Central memory CD4-positive, alpha-beta T cell (primary cell): ENCODE measurements at regions not wholly inside any gene's neighbourhood (a gene's known extent, or its start where the extent isn't known, plus 50 kb on each side); places are given as distances from the start of the nearest gene placed in this dataset.

Source experiments
- DNase-seq: peaks from one replicate; pipeline ENCODE4 v3.0.0; 2022

DNA sequence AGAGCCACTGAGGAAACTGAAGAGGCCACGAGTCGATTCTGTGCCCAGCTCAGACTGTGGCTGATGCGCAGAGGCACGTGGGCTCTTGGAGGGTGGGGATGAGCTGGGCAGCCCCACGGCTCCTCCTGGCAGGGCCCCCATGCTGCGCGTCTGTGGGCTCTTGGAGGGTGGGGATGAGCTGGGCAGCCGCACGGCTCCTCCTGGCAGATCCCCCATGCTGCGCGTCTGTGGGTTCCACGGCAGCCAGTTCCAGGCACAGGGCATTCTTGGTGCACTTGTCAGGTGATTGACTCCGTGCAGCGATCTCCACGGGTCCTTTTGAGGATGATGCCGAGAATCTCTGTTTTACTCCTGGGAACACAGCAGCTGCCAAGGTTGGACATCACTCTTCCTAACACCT lies 138.1 kb upstream of the ZNF236 start:
- no peak for DNase-seq

GRCh38 chr18:76679945-76680344 lies 142.4 kb upstream of the ZNF236 start:
- DNase-seq: no peak

DNA sequence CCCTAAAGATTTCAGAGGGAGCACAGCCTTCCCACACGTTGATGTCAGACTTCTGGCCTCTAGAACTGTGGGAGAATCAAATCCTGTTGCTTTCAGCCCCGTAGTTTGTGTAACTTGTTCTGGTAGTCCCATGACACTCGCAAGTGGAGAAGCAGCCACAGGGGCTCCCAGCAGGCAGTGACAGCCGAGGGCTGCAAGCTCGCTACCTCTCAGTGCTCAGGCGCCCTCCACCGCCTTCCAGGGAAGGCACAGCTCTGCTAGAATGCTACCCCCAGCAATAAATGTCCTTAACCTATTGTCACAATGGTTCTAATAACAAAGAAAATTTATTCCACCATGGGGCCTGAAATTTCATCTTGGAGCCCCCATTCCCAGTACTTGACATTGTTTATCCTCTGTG lies 143.1 kb upstream of the ZNF236 start:
- no peak for DNase-seq

- no peak for DNase-seq
These were observed 144.1 kb upstream of the ZNF236 start for GRCh38 chr18:76678248-76678647.

- DNase-seq: no peak
These were observed 147.8 kb upstream of the ZNF236 start for GRCh38 chr18:76674596-76674995.

- DNase-seq: no peak
These were observed 148.8 kb upstream of the ZNF236 start for GRCh38 chr18:76673281-76674185.

GRCh38 chr18:76672627-76673026 lies 149.7 kb upstream of the ZNF236 start:
- no peak for DNase-seq

DNA sequence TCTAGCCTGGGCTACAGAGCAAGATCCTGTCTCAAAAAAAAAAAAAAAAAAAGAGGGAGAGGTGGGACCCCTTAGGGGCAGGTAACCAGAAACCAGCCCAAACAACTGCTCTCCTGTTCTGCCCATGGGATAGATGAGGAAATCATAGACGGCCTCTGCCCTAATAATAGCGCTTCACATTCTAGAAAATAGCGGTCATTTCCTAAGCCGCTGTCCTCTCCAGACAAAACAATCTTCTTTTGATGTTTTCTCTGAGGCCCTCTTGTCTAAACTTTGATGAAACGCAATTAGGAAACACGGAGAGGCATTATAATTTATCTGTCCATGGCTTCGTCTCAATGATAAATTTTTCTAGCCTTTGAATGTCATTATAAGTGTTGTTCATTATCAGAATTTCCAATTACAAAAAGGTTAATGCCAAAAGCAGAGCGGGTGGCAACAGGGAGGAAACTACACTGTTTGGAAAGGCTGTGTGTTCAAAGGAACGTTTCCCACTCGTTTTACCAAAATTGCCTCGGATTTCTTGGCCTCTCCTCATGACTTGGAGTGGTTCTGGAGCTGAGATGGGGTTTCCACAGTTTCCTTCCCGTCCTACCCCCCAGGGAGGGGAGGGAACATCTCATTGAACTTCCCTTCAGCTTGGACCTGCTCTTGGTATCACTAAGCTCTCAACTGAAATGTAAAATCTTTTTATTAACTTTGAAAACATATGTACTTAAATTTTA lies 151.6 kb upstream of the ZNF236 start:
- no peak for DNase-seq

DNA sequence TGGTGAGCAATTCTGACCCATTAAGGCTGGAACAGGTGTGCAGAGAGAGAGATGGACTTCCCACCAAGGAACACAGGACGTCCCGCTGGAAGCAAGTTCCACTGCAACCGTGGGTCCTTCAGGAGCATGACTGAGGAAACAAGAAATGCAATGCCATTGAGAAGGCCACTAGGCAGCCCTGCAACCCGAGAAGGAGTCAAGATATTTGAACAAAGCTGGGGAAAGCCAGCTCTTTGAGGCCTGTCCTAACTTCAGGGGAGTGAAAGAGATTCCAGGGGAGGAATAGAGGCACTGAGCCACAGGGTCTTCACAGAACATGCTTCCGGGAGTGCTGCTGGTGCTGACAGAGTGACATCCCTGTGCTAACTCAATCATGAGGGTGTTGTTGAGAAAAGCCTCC lies 153.8 kb upstream of the ZNF236 start:
- DNase-seq: no peak

GRCh38 chr18:76668119-76668518 lies 154.2 kb upstream of the ZNF236 start:
- DNase-seq: no peak

GRCh38 chr18:76667603-76668002 lies 154.8 kb upstream of the ZNF236 start:
- DNase-seq: no peak

DNA sequence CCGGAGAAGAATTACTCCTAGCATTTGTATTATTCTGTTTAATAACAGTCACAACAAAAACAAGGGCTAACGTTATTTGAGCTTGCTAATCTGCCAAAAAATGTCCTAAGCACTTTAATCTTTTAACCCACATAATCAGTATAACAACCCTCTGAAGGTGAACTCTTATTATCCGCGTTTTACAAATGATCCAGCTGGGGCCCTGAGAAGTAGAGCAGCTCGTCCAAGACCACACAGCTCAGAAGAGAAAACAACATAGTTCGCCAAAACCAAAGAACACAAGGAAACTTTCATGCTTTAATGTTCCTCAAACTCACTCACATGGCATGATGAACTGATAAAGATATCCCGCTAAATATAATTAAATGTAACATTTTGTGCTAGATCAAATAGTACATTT lies 159.7 kb upstream of the ZNF236 start:
- DNase-seq: no peak

GRCh38 chr18:76660571-76661192 lies 161.7 kb upstream of the ZNF236 start:
- no peak for DNase-seq

DNA sequence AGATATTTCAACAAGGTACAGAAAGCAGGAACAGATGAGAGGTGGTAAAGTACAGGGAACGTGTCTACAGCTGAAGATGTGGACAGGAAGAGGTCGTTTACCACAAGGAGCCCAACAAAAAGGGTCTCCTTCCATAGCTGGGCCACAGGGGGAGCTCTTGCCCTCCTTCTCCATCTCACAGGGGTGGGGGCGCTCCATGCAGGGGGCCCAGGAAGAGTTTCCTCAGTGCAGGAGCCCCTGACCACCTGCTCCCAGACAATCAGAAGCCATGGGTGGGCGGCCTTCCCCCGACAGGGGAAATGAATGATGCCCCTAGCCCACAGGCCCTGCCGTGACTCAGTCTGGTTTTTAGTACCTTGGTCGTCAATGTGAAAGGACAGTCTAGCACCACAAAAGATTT lies 163.6 kb upstream of the ZNF516 start:
- DNase-seq: no peak

DNA sequence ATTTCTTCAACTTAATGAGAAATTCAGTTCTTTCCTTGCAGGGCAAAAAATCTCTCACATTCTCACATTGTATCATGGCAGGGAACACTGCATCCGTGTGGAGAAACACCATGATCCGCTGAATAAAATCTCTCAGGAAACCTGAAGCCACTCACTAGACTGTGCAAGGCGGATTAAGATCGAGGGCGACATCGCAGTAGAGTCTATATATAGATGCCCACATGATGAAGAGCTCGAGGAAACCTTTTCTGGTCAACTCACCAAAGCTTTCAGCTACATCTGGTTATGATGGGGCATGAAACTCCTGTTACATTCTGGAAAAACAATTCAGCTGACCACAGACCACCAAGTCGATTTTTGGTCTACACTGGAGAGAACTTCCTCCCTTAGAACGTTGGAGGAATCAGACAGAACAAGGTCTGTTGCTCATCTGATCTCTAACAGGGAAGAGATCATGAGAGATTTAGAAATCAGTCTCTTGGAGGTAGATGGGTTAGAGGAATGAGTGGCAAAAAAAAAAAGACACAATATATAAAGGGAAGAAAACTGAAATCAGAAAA lies 162.9 kb upstream of the ZNF516 start:
- no peak for DNase-seq

DNA sequence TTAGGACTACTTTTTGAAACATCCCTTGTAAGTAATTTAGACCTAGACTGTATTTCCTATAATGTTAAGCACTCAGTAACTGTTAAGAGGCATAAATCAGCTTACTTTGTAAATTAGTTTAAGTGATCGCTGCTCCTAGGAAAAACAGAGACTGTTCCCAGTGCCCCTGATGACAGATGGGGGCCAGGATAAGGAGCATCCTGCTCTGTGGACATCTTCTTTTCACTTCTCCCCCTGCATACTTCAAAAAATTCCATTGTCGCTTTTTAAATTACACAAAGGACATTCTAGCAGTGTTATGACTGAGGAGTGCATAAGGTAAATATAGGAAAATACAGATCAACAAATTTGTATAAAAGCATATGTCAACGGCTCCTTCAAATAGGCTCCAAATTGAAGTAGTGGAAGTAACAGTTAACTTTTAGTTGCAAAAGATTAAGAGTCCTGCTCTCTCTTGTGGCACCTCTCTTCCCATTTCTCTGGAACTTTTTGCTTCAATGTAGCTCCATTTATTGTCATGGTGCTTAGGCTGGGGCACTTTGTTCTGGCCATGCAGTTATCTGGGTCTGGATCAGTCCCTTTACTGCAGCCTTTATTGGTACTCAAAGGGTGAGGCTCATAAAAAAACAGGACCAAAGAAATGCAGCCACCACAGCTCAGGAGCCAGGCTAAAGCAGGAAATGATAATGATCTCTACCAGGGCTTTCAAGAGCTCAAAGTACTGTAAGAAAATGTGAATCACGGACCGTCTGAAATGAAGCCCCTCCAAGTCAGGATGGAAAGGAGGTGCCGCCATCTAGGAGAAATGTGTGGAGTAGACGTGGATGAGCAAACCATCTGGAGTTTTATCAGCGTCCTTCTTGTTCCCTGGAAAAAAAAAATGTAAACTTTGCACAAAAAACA lies 162.1 kb upstream of the ZNF516 start:
- no peak for DNase-seq

DNA sequence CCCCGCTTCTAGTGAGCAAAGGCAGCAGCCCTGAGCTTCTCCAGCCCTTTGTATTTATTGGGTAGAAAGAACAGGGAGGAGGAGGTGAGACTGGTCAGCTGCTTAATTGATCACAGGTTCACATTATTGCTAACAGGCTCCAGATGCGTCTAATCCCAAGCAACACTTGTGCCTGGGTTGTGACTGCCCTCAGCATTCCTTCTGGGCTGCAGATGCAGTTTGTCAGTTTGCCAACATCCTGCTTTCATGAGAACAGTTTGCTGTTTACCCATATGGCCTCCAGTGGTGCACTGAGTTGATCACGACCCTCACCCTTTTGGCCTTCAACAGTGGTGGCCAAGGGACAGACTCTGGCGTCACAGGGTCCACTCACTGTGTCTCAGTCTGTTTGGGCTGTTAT lies 159.5 kb upstream of the ZNF516 start:
- no peak for DNase-seq

GRCh38 chr18:76647322-76647721 lies 152.3 kb upstream of the ZNF516 start:
- no peak for DNase-seq

DNA sequence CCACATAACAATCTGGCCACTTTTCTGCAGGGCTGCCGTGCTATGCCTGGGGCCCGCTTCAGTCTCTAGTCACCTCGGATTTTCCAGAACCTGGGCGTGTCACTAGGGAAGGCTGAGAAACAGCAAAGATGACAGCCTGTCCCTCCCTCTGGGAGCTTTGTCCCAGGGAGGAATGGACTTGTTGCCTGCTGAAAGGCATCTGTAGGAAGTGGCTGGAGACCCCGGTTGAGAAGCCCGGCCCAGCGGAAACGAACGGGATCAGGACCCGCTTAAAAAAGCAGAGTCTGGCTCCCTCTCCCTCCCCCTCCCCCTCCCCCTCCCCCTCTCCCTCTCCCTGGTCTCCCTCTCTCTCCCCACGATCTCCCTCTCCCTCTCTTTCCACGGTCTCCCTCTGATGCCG lies 149.5 kb upstream of the ZNF516 start:
- DNase-seq: no peak

DNA sequence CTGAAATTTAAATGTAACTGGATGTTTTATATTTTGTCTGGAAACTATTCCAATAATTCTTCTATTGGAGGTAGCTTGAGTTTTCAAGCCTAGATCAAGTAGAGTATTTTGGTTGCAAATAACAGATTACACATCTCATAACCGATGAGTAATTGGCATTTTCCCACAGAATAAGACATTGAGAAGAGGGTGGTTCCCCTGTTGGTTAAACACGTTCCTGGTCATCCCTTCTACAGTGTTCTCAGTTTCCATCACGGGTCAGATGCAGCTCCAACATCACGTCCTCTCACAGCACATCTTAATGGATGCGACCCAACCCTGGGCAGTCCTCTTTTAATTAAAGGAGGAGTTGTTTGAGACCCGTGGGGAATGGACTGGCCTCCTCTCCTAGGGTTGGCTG lies 149.0 kb upstream of the ZNF516 start:
- DNase-seq: no peak

- no peak for DNase-seq
These were observed 148.2 kb upstream of the ZNF516 start for GRCh38 chr18:76643199-76643598.

GRCh38 chr18:76640438-76640837 lies 145.4 kb upstream of the ZNF516 start:
- no peak for DNase-seq
